ENCODE measurements at regions not wholly inside any gene's neighbourhood (a gene's known extent, or its start where the extent isn't known, plus 50 kb on each side); places are given as distances from the start of the nearest gene placed in this dataset.
"Not testable (repeated sequence)": the region's sequence is repeated elsewhere in the genome, so short reads cannot be mapped to it uniquely, and the experiment has no call there.

GRCh38 chr4:178993306-178993705, 1551.1 kb upstream of the AGA start:
- DNase-seq (ENCODE audit: low spot score), result no peak

- DNase-seq (ENCODE audit: low spot score), result no peak
These were observed 1559.7 kb upstream of the AGA start for GRCh38 chr4:179001918-179002317.

GRCh38 chr4:179007755-179008154, 1565.5 kb upstream of the AGA start:
- DNase-seq (ENCODE audit: low spot score), result no peak

- no peak for DNase-seq (ENCODE audit: low spot score)
These were observed 1575.3 kb upstream of the AGA start for GRCh38 chr4:179017581-179017980.

GRCh38 chr4:179027569-179027968, 1585.3 kb upstream of the AGA start:
- DNase-seq (ENCODE audit: low spot score), result no peak

- no peak for DNase-seq (ENCODE audit: low spot score)
These were observed 1586.1 kb upstream of the AGA start for GRCh38 chr4:179028321-179028720.

GRCh38 chr4:179029683-179030082, 1587.4 kb upstream of the AGA start:
- no peak for DNase-seq (ENCODE audit: low spot score)

- DNase-seq (ENCODE audit: low spot score), result no peak
These were observed 1598.0 kb upstream of the AGA start for GRCh38 chr4:179040259-179040658.

GRCh38 chr4:179048839-179049453, 1606.7 kb upstream of the AGA start:
- no peak for DNase-seq (ENCODE audit: low spot score)

- no peak for DNase-seq (ENCODE audit: low spot score)
These were observed 1609.0 kb upstream of the AGA start for GRCh38 chr4:179051206-179051605.

- DNase-seq (ENCODE audit: low spot score), result no peak
These were observed 1617.2 kb upstream of the AGA start for GRCh38 chr4:179059396-179059795.

GRCh38 chr4:179066254-179066653, 1624.0 kb upstream of the AGA start:
- not testable (repeated sequence) for DNase-seq (ENCODE audit: low spot score)

- no peak for DNase-seq (ENCODE audit: low spot score)
These were observed 1628.9 kb upstream of the AGA start for GRCh38 chr4:179071131-179071530.

GRCh38 chr4:179076865-179077264, 1634.6 kb upstream of the AGA start:
- no peak for DNase-seq (ENCODE audit: low spot score)

- DNase-seq (ENCODE audit: low spot score), result peak; percentile 42
These were observed 1653.5 kb upstream of the AGA start for GRCh38 chr4:179095585-179096221.

GRCh38 chr4:179097741-179098140, 1655.5 kb upstream of the AGA start:
- DNase-seq (ENCODE audit: low spot score), result peak; percentile 43

GRCh38 chr4:179110356-179110755, 1668.1 kb upstream of the AGA start:
- DNase-seq (ENCODE audit: low spot score), result peak; percentile 57

- no peak for DNase-seq (ENCODE audit: low spot score)
These were observed 1668.6 kb upstream of the AGA start for GRCh38 chr4:179110816-179111215.

GRCh38 chr4:179112441-179113170, 1670.4 kb upstream of the AGA start:
- DNase-seq (ENCODE audit: low spot score), result no peak

- DNase-seq (ENCODE audit: low spot score), result no peak
These were observed 1672.4 kb upstream of the AGA start for GRCh38 chr4:179114615-179115014.

- DNase-seq (ENCODE audit: low spot score), result no peak
These were observed 1673.8 kb upstream of the AGA start for GRCh38 chr4:179116011-179116410.

GRCh38 chr4:179116581-179116980, 1674.3 kb upstream of the AGA start:
- no peak for DNase-seq (ENCODE audit: low spot score)

- DNase-seq (ENCODE audit: low spot score), result no peak
These were observed 1680.8 kb upstream of the AGA start for GRCh38 chr4:179123084-179123483.

Data from RKO (cell line).